GM23338 (cell line): ENCODE measurements at regions not wholly inside any gene's neighbourhood (a gene's known extent, or its start where the extent isn't known, plus 50 kb on each side); places are given as distances from the start of the nearest gene placed in this dataset.

Source experiments
- ATAC-seq: fragments of 200-7000 bp; cut with Tn5 transposase; 3 replicates; pipeline ENCODE4 v1.9.1; 2020
- DNase-seq: peaks from one replicate; pipeline ENCODE4 v3.0.0-alpha.2; 2015; ENCODE audit warnings: low spot score
- H2AFZ ChIP-seq: fragments of 200-600 bp; sonication (generic); 2 replicates; pipeline ENCODE4 v1.8.0; 2016; ENCODE audit warnings: antibody characterized with exemption, mild to moderate bottlenecking, moderate library complexity
- H3F3A ChIP-seq: fragments of 200-600 bp; sonication (generic); replicated peaks from 2 replicates; pipeline ENCODE4 v1.8.0; 2017; ENCODE audit warnings: antibody characterized with exemption, mixed run types, low read depth
- H3K27ac ChIP-seq: fragments of 200-600 bp; sonication (generic); 2 replicates; pipeline ENCODE4 v1.6.1; 2016; ENCODE audit warnings: low read depth
- H3K27me3 ChIP-seq: fragments of 200-600 bp; sonication (generic); 2 replicates; pipeline ENCODE4 v1.8.0; 2016; ENCODE audit warnings: mild to moderate bottlenecking, mixed run types, moderate library complexity; ENCODE audit not compliant: insufficient read depth
- H3K36me3 ChIP-seq: fragments of 200-600 bp; sonication (generic); 2 replicates; pipeline ENCODE4 v1.8.0; 2016; ENCODE audit warnings: mild to moderate bottlenecking; ENCODE audit not compliant: insufficient read depth
- H3K4me1 ChIP-seq: fragments of 200-600 bp; sonication (generic); 2 replicates; pipeline ENCODE4 v1.8.0; 2016; ENCODE audit warnings: mild to moderate bottlenecking, moderate library complexity; ENCODE audit not compliant: insufficient read depth
- H3K4me2 ChIP-seq: fragments of 200-600 bp; sonication (generic); 2 replicates; pipeline ENCODE4 v1.7.1; 2017; ENCODE audit warnings: mixed run types
- H3K4me3 ChIP-seq: fragments of 200-600 bp; sonication (generic); 2 replicates; pipeline ENCODE4 v1.6.1; 2016; ENCODE audit warnings: mixed run types
- H3K79me2 ChIP-seq: fragments of 200-600 bp; sonication (generic); replicated peaks from 2 replicates; pipeline ENCODE4 v1.8.0; 2017; ENCODE audit warnings: mild to moderate bottlenecking; ENCODE audit not compliant: insufficient read depth
- H3K9me2 ChIP-seq: fragments of 200-600 bp; sonication (generic); 2 replicates; pipeline ENCODE4 v1.8.0; 2017; ENCODE audit not compliant: insufficient read depth
- H4K20me1 ChIP-seq: fragments of 200-600 bp; sonication (generic); replicated peaks from 2 replicates; pipeline ENCODE4 v1.8.0; 2017; ENCODE audit warnings: mild to moderate bottlenecking; ENCODE audit not compliant: insufficient read depth
- H3K27ac Mint-ChIP-seq: 2 replicates; pipeline ENCODE4 v1.8.0; 2020; ENCODE audit warnings: inconsistent platforms, mild to moderate bottlenecking, moderate library complexity, mixed read lengths
- H3K27me3 Mint-ChIP-seq: 3 replicates; pipeline ENCODE4 v1.8.0; 2022; ENCODE audit warnings: low read depth, mild to moderate bottlenecking, moderate library complexity, mixed read lengths, inconsistent platforms; ENCODE audit not compliant: insufficient read depth, poor library complexity
- H3K36me3 Mint-ChIP-seq: 3 replicates; pipeline ENCODE4 v1.8.0; 2021; ENCODE audit warnings: low read depth, mild to moderate bottlenecking, inconsistent platforms, moderate library complexity, mixed read lengths
- H3K4me1 Mint-ChIP-seq: 3 replicates; pipeline ENCODE4 v1.8.0; 2020; ENCODE audit warnings: mild to moderate bottlenecking, inconsistent platforms, mixed read lengths
- H3K4me3 Mint-ChIP-seq: 3 replicates; pipeline ENCODE4 v1.8.0; 2021; ENCODE audit warnings: moderate library complexity, mild to moderate bottlenecking, inconsistent platforms, mixed read lengths
- H3K9me3 Mint-ChIP-seq: 3 replicates; pipeline ENCODE4 v1.8.0; 2020; ENCODE audit warnings: moderate library complexity, mild to moderate bottlenecking, inconsistent platforms, mixed read lengths
- CREB1 ChIP-seq: fragments of 250-450 bp; sonication (Bioruptor Pico); IDR thresholded peaks from 2 replicates; pipeline ENCODE4 v1.5.0; 2020; ENCODE audit warnings: low read depth, mild to moderate bottlenecking, moderate library complexity
- ETS1 ChIP-seq: IDR thresholded peaks from 2 replicates; pipeline ENCODE4 v1.6.1; 2016; ENCODE audit warnings: antibody characterized with exemption
- EZH2 ChIP-seq: fragments of 200-600 bp; sonication (generic); IDR thresholded peaks from one replicate; pipeline ENCODE4 v1.8.0; 2017; ENCODE audit warnings: antibody characterized with exemption, mild to moderate bottlenecking, low read depth; ENCODE audit not compliant: unreplicated experiment
- EZH2phosphoT487 ChIP-seq: fragments of 200-600 bp; sonication (generic); IDR thresholded peaks from one replicate; pipeline ENCODE4 v1.8.1; 2018; ENCODE audit warnings: antibody characterized with exemption; ENCODE audit not compliant: unreplicated experiment
- NANOG ChIP-seq: IDR thresholded peaks from 2 replicates; pipeline ENCODE4 v1.6.1; 2016; ENCODE audit warnings: antibody characterized with exemption, borderline replicate concordance
- REST ChIP-seq: IDR thresholded peaks from one replicate; pipeline ENCODE4 v1.6.1; 2018; ENCODE audit warnings: antibody characterized with exemption; ENCODE audit not compliant: unreplicated experiment
- STAT1 ChIP-seq: IDR thresholded peaks from one replicate; pipeline ENCODE4 v1.6.1; 2016; ENCODE audit warnings: antibody characterized with exemption; ENCODE audit not compliant: unreplicated experiment
- ZNF462 ChIP-seq: fragments of 250-450 bp; sonication (Bioruptor Pico); IDR thresholded peaks from 2 replicates; pipeline ENCODE4 v1.5.0; 2020; ENCODE audit warnings: mild to moderate bottlenecking, moderate library complexity

- no peak for TF ChIP-seq STAT1
- no peak for TF ChIP-seq REST
- TF ChIP-seq EZH2 = no peak
- TF ChIP-seq ETS1 = no peak
Observed at GRCh38 chr6:164415832-164416563, 893.4 kb downstream of the C6orf118 start (continued).

GRCh38 chr6:164414695-164415094 lies 894.7 kb downstream of the C6orf118 start:
- TF ChIP-seq CREB1 (CRISPR knock-in tag) (no peak), NANOG (no peak), EZH2phosphoT487 (no peak), ZNF462 (CRISPR knock-in tag) (no peak)
- no peak overlapping the region for H2AFZ ChIP-seq
- Mint-ChIP-seq H3K9me3 (no peaks in the 10 kb centered on the region), H3K27ac (no peak overlapping the region), H3K4me3 (no peak overlapping the region), H3K27me3 (peaks cover 4% of the 10 kb centered on the region), H3K4me1 (peaks cover 20% of the 10 kb centered on the region), H3K36me3 (no peaks in the 10 kb centered on the region)
- H3K4me2 ChIP-seq = no peak overlapping the region
- ATAC-seq (no peak), DNase-seq (no peak)
- no peak overlapping the region for H3K27ac ChIP-seq
- H3K27me3 ChIP-seq = no peaks in the 10 kb centered on the region
- H3F3A ChIP-seq = no peaks in the 10 kb centered on the region
- no peaks in the 10 kb centered on the region for H4K20me1 ChIP-seq
- H3K4me1 ChIP-seq = peaks cover 8% of the 10 kb centered on the region; the same call in 1 of the 2 replicates
- no peak overlapping the region for H3K4me3 ChIP-seq
- H3K79me2 ChIP-seq = no peaks in the 10 kb centered on the region
- H3K9me2 ChIP-seq = no peaks in the 10 kb centered on the region
- H3K36me3 ChIP-seq = no peaks in the 10 kb centered on the region
